Endodermal cell (in vitro differentiated cells): ENCODE measurements at regions not wholly inside any gene's neighbourhood (a gene's known extent, or its start where the extent isn't known, plus 50 kb on each side); places are given as distances from the start of the nearest gene placed in this dataset.

Experiments
- DNase-seq: peaks from one replicate; pipeline ENCODE4 v3.0.0-alpha.2; 2017
- H3K27ac ChIP-seq: 2 replicates; pipeline ENCODE4 v1.5.1; 2013; ENCODE audit warnings: mild to moderate bottlenecking, low read depth, low read length, moderate library complexity
- H3K27me3 ChIP-seq: 2 replicates; pipeline ENCODE4 v1.6.1; 2013; ENCODE audit warnings: mild to moderate bottlenecking, low read length, moderate library complexity; ENCODE audit not compliant: insufficient read depth, control insufficient read depth, poor library complexity, severe bottlenecking
- H3K36me3 ChIP-seq: 2 replicates; pipeline ENCODE4 v1.7.0; 2013; ENCODE audit warnings: mild to moderate bottlenecking, low read length, moderate library complexity; ENCODE audit not compliant: control insufficient read depth, insufficient read depth
- H3K4me1 ChIP-seq: one replicate; pipeline ENCODE4 v1.7.0; 2013; ENCODE audit warnings: low read length; ENCODE audit not compliant: control insufficient read depth, insufficient read depth
- H3K4me3 ChIP-seq: 2 replicates; pipeline ENCODE4 v1.5.1; 2013; ENCODE audit warnings: mild to moderate bottlenecking, low read length, moderate library complexity
- H3K9ac ChIP-seq: 2 replicates; pipeline ENCODE4 v1.6.1; 2013; ENCODE audit warnings: mild to moderate bottlenecking, low read length, moderate library complexity; ENCODE audit not compliant: poor library complexity, severe bottlenecking; ENCODE audit errors: extremely low read depth
- H3K9me3 ChIP-seq: 2 replicates; pipeline ENCODE4 v1.6.1; 2013; ENCODE audit warnings: mild to moderate bottlenecking, low read length, moderate library complexity; ENCODE audit not compliant: control insufficient read depth
- H3K27ac Mint-ChIP-seq: 2 replicates; pipeline ENCODE4 v1.8.0; 2020; ENCODE audit warnings: mixed read lengths
- H3K27me3 Mint-ChIP-seq: 2 replicates; pipeline ENCODE4 v1.8.0; 2021; ENCODE audit warnings: mild to moderate bottlenecking, mixed read lengths; ENCODE audit not compliant: insufficient read depth
- H3K36me3 Mint-ChIP-seq: 2 replicates; pipeline ENCODE4 v1.8.0; 2020; ENCODE audit warnings: low read depth, mixed read lengths
- H3K4me1 Mint-ChIP-seq: 2 replicates; pipeline ENCODE4 v1.8.0; 2020; ENCODE audit warnings: mixed read lengths
- H3K4me3 Mint-ChIP-seq: 2 replicates; pipeline ENCODE4 v1.8.0; 2020; ENCODE audit warnings: mild to moderate bottlenecking, moderate library complexity, mixed read lengths
- H3K9me3 Mint-ChIP-seq: 2 replicates; pipeline ENCODE4 v1.8.0; 2020; ENCODE audit warnings: mild to moderate bottlenecking, mixed read lengths
- WGBS, 2 experiments: methylation state at CpG; one replicate each; pipeline versions ENCODE4 v1.1.5 to v1.1.7; 2013; ENCODE audit warnings: missing lambda C conversion rate in 2 of 2, mixed read lengths in 1 of 2; ENCODE audit not compliant: insufficient coverage in 1 of 2, insufficient read length in 1 of 2; 5-methylcytosine and 5-hydroxymethylcytosine counted together
- TF ChIP-seq, protein P1 (sequence below): fragments of 200-600 bp; sonication (generic); conservative IDR thresholded peaks from 2 replicates; pipeline ENCODE4 v1.5.0; 2021; ENCODE audit warnings: antibody characterized with exemption, mild to moderate bottlenecking

GRCh38 chr6:105838171-105838570, 248.0 kb upstream of the PRDM1 start:
- Histone ChIP-seq H3K4me3 (no peak overlapping the region), H3K27ac (no peak overlapping the region), H3K4me1 (no peaks in the 10 kb centered on the region), H3K9ac (no peak overlapping the region), H3K27me3 (no peaks in the 10 kb centered on the region), H3K36me3 (no peaks in the 10 kb centered on the region), H3K9me3 (no peaks in the 10 kb centered on the region)
- WGBS, 2 experiments = 83 to 100% methylated on average over 1 of the region's 1 CpG
- Mint-ChIP-seq H3K4me3 (no peak overlapping the region), H3K27me3 (peaks cover 1% of the 10 kb centered on the region), H3K9me3 (no peaks in the 10 kb centered on the region), H3K27ac (no peak overlapping the region), H3K4me1 (peaks cover 10% of the 10 kb centered on the region), H3K36me3 (no peaks in the 10 kb centered on the region)
- TF ChIP-seq, protein P1, sequence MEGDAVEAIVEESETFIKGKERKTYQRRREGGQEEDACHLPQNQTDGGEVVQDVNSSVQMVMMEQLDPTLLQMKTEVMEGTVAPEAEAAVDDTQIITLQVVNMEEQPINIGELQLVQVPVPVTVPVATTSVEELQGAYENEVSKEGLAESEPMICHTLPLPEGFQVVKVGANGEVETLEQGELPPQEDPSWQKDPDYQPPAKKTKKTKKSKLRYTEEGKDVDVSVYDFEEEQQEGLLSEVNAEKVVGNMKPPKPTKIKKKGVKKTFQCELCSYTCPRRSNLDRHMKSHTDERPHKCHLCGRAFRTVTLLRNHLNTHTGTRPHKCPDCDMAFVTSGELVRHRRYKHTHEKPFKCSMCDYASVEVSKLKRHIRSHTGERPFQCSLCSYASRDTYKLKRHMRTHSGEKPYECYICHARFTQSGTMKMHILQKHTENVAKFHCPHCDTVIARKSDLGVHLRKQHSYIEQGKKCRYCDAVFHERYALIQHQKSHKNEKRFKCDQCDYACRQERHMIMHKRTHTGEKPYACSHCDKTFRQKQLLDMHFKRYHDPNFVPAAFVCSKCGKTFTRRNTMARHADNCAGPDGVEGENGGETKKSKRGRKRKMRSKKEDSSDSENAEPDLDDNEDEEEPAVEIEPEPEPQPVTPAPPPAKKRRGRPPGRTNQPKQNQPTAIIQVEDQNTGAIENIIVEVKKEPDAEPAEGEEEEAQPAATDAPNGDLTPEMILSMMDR = no peak
- no peak for DNase-seq

GRCh38 chr6:105836889-105837288, 249.2 kb upstream of the PRDM1 start:
- Histone ChIP-seq H3K4me1 (no peaks in the 10 kb centered on the region), H3K9me3 (no peaks in the 10 kb centered on the region), H3K9ac (no peak overlapping the region), H3K4me3 (no peak overlapping the region), H3K27ac (no peak overlapping the region), H3K36me3 (no peaks in the 10 kb centered on the region), H3K27me3 (no peaks in the 10 kb centered on the region)
- TF ChIP-seq, protein P1 = no peak
- no peak for DNase-seq
- Mint-ChIP-seq H3K27me3 (peaks cover 1% of the 10 kb centered on the region), H3K9me3 (no peaks in the 10 kb centered on the region), H3K4me3 (no peak overlapping the region), H3K4me1 (peaks cover 10% of the 10 kb centered on the region), H3K27ac (no peak overlapping the region), H3K36me3 (no peaks in the 10 kb centered on the region)
- WGBS, 2 experiments = 91 to 93% methylated on average over 4 to 5 of the region's 5 CpGs

DNA sequence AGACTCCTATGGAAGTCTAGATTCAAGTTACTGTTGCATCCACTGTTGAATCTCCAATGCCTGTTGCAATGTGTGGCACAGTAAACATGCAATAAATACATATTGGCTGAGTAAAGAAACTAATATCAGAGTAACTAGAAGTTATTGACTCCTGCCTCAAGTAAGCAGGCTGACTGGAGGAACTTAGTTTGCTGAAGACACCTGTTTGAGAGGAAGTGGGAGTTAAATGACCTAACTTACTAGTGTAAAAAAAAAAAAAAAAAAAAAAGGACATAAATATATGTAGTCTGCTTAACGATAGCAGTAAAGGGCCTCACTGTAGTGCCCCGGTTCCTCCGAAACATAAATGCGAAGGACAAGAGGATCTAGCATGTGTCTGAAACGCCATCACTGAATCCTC, 249.8 kb upstream of the PRDM1 start:
- H3K4me1 ChIP-seq = no peaks in the 10 kb centered on the region
- no peaks in the 10 kb centered on the region for H3K27me3 ChIP-seq
- H3K4me3 ChIP-seq = no peak overlapping the region
- no peak overlapping the region for H3K9ac ChIP-seq
- no peaks in the 10 kb centered on the region for H3K36me3 ChIP-seq
- no peak overlapping the region for H3K27ac Mint-ChIP-seq
- H3K36me3 Mint-ChIP-seq = no peaks in the 10 kb centered on the region
- H3K27ac ChIP-seq = no peak overlapping the region
- peaks cover 10% of the 10 kb centered on the region for H3K4me1 Mint-ChIP-seq
- H3K27me3 Mint-ChIP-seq = peaks cover 1% of the 10 kb centered on the region
- no peaks in the 10 kb centered on the region for H3K9me3 ChIP-seq
- WGBS, 2 experiments = 99 to 100% methylated on average over 1 to 5 of the region's 5 CpGs
- H3K9me3 Mint-ChIP-seq = no peaks in the 10 kb centered on the region
- no peak overlapping the region for H3K4me3 Mint-ChIP-seq
- no peak for DNase-seq
- TF ChIP-seq, protein P1 = no peak
